Effector CD4-positive, alpha-beta T cell (primary cell): ENCODE measurements at regions not wholly inside any gene's neighbourhood (a gene's known extent, or its start where the extent isn't known, plus 50 kb on each side); places are given as distances from the start of the nearest gene placed in this dataset.
"Not testable (repeated sequence)": the region's sequence is repeated elsewhere in the genome, so short reads cannot be mapped to it uniquely, and the experiment has no call there.

Experiments
- DNase-seq: peaks from one replicate; pipeline ENCODE4 v3.0.0-alpha.2; 2020

- DNase-seq = no peak
Measured at GRCh38 chr18:39462436-39462835, 1896.8 kb upstream of the CELF4 start.

GRCh38 chr18:39460136-39460535 lies 1894.5 kb upstream of the CELF4 start:
- no peak for DNase-seq

DNA sequence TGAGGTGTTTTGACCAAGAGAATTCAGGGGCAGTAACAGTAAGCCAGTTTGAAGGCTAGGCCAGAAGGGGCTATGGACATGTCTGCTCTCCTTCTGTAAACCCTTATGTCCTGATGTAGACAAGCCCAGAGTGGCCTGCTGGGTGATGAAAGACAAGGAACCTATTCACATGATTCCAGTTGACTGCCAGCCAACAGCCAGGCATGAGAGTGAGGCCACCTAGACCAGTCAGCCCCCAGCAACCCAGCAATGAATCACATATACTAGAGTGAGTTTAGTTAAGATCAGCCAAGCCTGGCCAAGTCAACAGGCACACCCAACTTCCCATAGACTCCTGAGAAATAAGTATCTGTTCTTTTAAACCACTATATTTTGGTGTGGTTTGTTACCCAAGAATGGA lies 1889.7 kb upstream of the CELF4 start:
- DNase-seq = no peak

GRCh38 chr18:39454866-39455265 lies 1889.3 kb upstream of the CELF4 start:
- no peak for DNase-seq

DNA sequence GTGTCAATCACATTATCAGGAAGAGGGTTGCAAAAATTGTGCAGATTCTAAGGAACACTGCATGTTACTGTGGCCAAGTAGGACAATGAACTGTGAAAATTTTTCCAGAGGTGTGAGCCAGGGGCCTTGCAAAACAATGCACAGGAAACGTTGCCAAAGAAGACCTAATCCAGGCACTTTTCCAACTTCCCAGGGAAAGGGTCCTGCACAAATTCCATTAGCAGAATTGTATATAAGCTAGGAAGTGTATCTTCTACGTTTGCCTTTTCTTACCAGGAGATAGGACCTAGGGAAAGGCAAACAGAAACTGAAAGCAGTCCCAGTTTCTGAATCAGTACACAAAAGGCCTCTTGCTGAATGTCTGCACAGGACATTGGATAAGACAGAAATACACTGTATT lies 1888.3 kb upstream of the CELF4 start:
- DNase-seq = no peak

- no peak for DNase-seq
Measured at GRCh38 chr18:39453356-39453755, 1887.8 kb upstream of the CELF4 start.

- no peak for DNase-seq
Measured at GRCh38 chr18:39450958-39451357, 1885.4 kb upstream of the CELF4 start.

GRCh38 chr18:39449566-39449965 lies 1884.0 kb upstream of the CELF4 start:
- no peak for DNase-seq

DNA sequence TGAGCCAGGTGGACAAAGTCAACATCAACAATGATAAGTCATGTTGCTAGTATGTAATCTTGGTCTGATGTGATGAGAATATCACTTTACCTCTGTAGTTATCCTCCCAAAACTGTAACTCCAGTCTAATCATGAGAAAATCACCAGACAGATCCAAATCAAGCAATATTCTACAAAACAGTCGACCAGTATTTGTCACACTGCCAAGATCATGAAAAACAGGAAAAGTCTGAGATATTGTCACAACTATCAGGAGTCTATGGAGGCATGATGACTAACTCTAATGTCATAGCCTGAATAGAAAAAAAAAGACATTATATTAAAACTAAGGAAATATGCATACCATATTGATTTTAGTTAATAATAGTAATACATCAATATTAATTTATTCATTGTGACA lies 1883.3 kb upstream of the CELF4 start:
- no peak for DNase-seq

- not testable (repeated sequence) for DNase-seq
Measured at GRCh38 chr18:39444957-39445356, 1879.4 kb upstream of the CELF4 start.

- DNase-seq = no peak
Measured at GRCh38 chr18:39441648-39442047, 1876.0 kb upstream of the CELF4 start.

DNA sequence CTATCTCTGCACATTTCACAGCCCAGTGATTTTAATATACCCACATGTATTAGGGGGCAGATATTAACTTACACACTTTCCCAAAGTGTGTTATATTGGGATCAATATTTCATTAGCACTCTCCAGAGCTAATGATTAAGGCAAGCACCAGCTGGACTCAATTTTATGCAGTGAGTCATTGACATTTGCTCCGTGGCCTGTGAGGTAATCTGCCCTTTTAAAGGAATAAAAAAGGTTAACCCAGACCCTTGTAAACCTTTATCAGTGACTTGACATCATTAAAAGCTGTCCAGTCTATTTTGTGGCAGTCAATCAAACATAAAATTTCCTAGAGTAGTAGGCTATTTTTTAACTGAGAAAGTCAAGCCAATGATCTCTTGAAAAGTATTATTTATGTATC lies 1870.4 kb upstream of the CELF4 start:
- no peak for DNase-seq

DNA sequence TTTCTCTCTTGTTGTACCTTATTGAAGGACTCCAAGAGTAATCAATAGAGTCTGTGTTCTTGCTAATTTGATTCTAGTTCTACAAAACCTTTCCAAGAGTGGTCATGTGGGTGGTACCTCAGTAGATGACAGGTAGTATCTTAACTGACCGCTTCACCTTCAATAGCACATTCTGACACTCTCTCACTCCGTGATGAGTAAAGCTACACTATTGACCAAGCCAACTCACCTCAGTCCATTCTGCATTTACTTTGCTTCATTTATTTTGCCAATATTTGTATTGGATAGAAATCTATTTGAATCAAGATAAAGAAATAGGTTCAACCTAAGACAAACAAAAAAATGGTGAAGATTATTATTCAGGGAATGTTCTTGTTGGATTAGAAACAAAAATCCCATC lies 1869.6 kb upstream of the CELF4 start:
- DNase-seq = no peak

GRCh38 chr18:39434223-39434920 lies 1868.8 kb upstream of the CELF4 start:
- no peak for DNase-seq

- no peak for DNase-seq
Measured at GRCh38 chr18:39425172-39425850, 1859.7 kb upstream of the CELF4 start.

DNA sequence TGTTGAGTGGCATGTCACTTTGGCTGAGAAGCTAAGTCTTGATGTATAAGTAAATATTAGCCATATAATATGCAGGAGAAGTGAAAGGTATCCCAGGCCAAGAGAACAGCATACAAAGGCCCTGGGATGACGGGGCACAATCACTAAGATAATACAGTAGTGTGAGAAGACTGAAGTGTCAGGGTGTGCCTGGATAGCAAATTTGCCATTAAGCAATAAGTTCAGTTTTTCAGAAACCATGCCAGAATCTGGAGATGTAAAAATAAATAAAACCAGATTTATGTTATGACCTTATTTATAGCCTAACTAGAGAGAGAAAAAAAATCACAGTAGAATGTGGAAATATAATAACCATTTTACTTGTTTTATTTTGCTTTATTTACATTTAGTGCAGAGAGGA lies 1858.7 kb upstream of the CELF4 start:
- no peak for DNase-seq

- DNase-seq = no peak
Measured at GRCh38 chr18:39421276-39421675, 1855.7 kb upstream of the CELF4 start.

- no peak for DNase-seq
Measured at GRCh38 chr18:39419315-39419714, 1853.7 kb upstream of the CELF4 start.

DNA sequence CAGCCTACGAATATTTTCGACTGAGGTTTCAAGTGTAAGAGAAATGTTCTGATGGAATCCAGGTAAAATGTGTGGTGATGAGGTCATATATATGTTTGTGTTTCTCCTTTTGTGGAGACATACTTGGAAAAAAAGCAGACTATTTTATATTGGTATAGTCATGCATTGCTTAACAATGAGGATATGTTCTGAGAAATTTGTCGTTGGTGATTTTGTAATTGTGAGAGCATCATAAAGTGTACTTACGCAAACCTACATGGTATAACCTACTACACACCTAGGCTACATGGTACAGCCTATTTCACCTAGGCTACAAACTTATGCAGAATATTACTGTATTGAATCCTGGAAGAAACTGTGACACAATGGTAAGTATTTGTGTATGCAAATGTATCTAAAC lies 1849.9 kb upstream of the CELF4 start:
- no peak for DNase-seq

DNA sequence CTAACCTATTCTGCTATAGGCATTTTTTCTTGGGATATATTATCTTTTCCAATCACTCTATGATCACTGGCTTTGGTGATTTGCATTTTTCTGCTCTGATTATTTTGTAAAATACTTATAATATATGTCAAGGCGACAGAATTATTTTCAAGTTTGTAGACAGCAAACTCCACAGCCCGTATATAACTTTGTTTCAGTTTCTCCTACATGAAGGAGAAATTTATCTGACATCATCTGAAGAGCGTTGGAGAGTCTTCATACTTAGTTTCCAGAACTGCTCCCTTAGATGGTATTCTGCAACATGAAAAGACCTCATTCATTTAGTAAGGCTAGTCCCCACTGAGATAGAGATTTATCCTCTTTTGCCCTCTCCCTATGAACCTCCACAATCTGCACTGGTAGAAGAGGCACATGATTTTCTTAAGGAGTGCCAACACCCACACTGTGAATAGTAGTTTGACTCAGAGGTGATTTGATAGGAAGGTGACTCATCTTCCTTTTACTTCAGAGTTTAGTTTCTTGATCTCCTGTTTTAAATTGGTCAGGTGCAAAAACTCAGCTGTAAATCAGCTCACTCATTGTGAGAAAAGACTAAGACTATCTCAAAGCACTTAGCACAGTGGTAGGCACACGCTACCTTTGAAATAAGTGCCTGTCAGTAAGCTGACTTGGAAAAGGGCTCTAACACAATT lies 1848.6 kb upstream of the CELF4 start:
- DNase-seq = no peak

DNA sequence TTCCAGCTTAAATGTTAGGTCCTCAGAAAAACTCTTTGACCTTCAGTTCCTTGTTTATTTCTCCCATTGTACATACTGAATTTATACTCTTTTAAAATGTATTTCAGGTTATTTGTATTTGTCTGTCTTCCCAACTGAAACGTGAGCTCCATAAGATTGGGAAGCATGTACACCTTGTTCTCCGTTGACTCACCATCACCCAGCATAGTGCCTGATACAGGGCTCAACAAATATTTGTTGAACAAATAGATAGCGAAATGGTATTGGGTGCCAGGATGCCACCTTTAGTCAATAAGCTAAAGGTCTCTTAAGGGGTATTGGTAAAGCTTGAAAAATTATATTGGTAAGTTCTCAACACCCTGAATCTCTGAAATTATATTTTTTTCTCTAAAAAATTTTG lies 1841.3 kb upstream of the CELF4 start:
- DNase-seq = no peak

- DNase-seq = no peak
Measured at GRCh38 chr18:39403121-39403520, 1837.5 kb upstream of the CELF4 start.

GRCh38 chr18:39399662-39400061 lies 1834.1 kb upstream of the CELF4 start:
- no peak for DNase-seq

DNA sequence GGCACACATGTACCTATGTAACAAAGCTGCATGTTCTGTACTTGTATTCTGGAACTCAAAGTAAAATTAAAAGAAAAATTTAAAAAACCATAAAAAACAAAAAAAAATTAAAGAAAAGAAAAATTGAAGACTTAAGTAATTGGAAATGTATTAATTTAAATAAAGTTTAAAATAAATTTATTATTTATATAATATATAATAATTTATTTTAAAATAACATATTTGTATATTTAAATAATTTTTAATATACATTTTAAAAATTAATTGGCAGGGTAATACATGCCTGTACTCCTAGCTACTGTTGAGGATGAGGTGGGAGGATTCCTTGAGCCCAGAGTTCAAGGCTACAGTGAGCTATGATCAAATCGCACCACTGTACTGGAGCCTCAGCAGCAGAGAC lies 1830.6 kb upstream of the CELF4 start:
- no peak for DNase-seq
